Type B pancreatic cell (in vitro differentiated cells): ENCODE measurements at regions not wholly inside any gene's neighbourhood (a gene's known extent, or its start where the extent isn't known, plus 50 kb on each side); places are given as distances from the start of the nearest gene placed in this dataset.
A peak's percentile ranks its signal among the peaks of the same experiment; 100 is the strongest.
"Not testable (repeated sequence)": the region's sequence is repeated elsewhere in the genome, so short reads cannot be mapped to it uniquely, and the experiment has no call there.

ENCODE experiments used
- DNase-seq: peaks from one replicate; pipeline ENCODE4 v3.0.0; 2021; ENCODE audit warnings: mixed read lengths; ENCODE audit not compliant: unreplicated experiment; ENCODE audit errors: extremely low spot score
- H3K27ac Mint-ChIP-seq: 2 replicates; pipeline ENCODE4 v1.8.0; 2021; ENCODE audit warnings: mild to moderate bottlenecking, mixed read lengths
- H3K27me3 Mint-ChIP-seq: 2 replicates; pipeline ENCODE4 v1.8.0; 2021; ENCODE audit warnings: mixed read lengths
- H3K36me3 Mint-ChIP-seq: 2 replicates; pipeline ENCODE4 v1.8.0; 2021; ENCODE audit warnings: mixed read lengths
- H3K4me1 Mint-ChIP-seq: one replicate; pipeline ENCODE4 v1.8.0; 2021; ENCODE audit warnings: mixed read lengths; ENCODE audit not compliant: unreplicated experiment
- H3K4me3 Mint-ChIP-seq: 2 replicates; pipeline ENCODE4 v1.8.0; 2021; ENCODE audit warnings: mild to moderate bottlenecking, mixed read lengths
- H3K9me3 Mint-ChIP-seq: 2 replicates; pipeline ENCODE4 v1.8.0; 2021; ENCODE audit warnings: mixed read lengths
- TF ChIP-seq, protein P1 (sequence below): fragments of 200-600 bp; sonication (generic); conservative IDR thresholded peaks from 2 replicates; pipeline ENCODE4 v1.5.0; 2021; ENCODE audit warnings: antibody characterized with exemption, mild to moderate bottlenecking

GRCh38 chr10:131556061-131556896, 244.8 kb upstream of the TCERG1L start:
- TF ChIP-seq, protein P1, sequence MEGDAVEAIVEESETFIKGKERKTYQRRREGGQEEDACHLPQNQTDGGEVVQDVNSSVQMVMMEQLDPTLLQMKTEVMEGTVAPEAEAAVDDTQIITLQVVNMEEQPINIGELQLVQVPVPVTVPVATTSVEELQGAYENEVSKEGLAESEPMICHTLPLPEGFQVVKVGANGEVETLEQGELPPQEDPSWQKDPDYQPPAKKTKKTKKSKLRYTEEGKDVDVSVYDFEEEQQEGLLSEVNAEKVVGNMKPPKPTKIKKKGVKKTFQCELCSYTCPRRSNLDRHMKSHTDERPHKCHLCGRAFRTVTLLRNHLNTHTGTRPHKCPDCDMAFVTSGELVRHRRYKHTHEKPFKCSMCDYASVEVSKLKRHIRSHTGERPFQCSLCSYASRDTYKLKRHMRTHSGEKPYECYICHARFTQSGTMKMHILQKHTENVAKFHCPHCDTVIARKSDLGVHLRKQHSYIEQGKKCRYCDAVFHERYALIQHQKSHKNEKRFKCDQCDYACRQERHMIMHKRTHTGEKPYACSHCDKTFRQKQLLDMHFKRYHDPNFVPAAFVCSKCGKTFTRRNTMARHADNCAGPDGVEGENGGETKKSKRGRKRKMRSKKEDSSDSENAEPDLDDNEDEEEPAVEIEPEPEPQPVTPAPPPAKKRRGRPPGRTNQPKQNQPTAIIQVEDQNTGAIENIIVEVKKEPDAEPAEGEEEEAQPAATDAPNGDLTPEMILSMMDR: no peak
- Mint-ChIP-seq H3K27me3 (peaks cover 25% of the 10 kb centered on the region), H3K4me3 (no peak overlapping the region), H3K9me3 (no peaks in the 10 kb centered on the region), H3K4me1 (peaks cover 5% of the 10 kb centered on the region), H3K36me3 (no peaks in the 10 kb centered on the region), H3K27ac (no peak overlapping the region)
- no peak for DNase-seq

DNA sequence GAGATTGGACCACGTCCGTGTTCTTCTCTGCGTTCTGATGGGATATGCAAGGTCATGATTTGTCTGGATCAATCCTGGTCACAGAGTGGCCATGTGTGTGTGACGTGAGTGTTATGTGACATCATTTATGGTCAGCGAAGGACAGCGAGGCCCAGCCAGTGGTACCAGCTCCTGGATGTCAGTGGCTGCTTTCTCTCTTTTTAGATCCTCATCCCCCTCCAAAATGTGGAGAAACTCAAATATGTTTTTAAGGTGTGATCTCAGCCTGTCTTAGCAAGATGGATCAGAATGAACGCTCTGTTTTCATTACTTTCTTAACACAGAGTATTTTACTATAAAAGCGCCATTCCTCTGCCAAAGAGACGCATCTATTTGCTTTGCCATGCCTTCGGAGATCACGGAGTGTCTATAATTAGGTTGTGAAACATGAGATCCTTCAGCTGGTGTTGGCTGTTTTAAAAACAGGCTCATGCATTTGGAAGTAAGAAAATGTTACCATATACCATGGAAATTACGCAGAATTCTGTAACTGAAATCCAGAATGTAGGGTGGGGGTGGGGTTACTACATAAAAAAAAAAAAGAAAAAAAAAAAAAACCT, 245.5 kb upstream of the TCERG1L start:
- H3K27ac Mint-ChIP-seq: no peak overlapping the region
- H3K9me3 Mint-ChIP-seq: no peaks in the 10 kb centered on the region
- H3K4me3 Mint-ChIP-seq: no peak overlapping the region
- H3K36me3 Mint-ChIP-seq: no peaks in the 10 kb centered on the region
- TF ChIP-seq, protein P1: no peak
- peaks cover 5% of the 10 kb centered on the region for H3K4me1 Mint-ChIP-seq
- peaks cover 28% of the 10 kb centered on the region for H3K27me3 Mint-ChIP-seq
- DNase-seq: no peak

GRCh38 chr10:131557956-131558355, 246.4 kb upstream of the TCERG1L start:
- H3K9me3 Mint-ChIP-seq, H3K4me1 Mint-ChIP-seq, H3K4me3 Mint-ChIP-seq, H3K36me3 Mint-ChIP-seq, H3K27ac Mint-ChIP-seq: not testable (repeated sequence)
- H3K27me3 Mint-ChIP-seq: peaks cover 29% of the 10 kb centered on the region
- DNase-seq: peak; percentile 49

- DNase-seq: peak; percentile 51
- Mint-ChIP-seq H3K36me3 (no peaks in the 10 kb centered on the region), H3K27ac (no peak overlapping the region), H3K4me3 (no peak overlapping the region), H3K27me3 (peaks cover 25% of the 10 kb centered on the region), H3K4me1 (peaks cover 5% of the 10 kb centered on the region), H3K9me3 (no peaks in the 10 kb centered on the region)
- TF ChIP-seq, protein P1: no peak
These were observed 248.0 kb upstream of the TCERG1L start for GRCh38 chr10:131559450-131559911.

DNA sequence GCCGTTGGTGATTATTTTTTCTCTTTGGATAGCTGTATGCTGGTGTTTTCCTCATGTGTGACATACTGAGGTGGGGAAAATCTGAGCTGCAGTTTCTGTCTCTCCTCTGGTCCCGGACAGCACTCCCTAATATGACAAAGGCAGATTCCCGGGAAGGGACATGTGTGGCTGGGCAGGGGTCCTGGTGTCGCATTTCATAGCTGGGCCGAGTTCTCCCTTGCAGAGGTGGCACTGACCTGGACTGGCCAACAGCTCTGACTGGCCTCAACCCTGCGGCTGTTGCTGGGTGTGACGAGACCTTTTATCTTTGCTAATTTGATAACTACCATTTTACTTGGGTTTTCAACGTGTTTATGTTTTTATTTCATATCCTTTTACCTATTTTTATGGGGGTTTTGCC, 248.6 kb upstream of the TCERG1L start:
- peaks cover 25% of the 10 kb centered on the region for H3K27me3 Mint-ChIP-seq
- no peak overlapping the region for H3K27ac Mint-ChIP-seq
- H3K36me3 Mint-ChIP-seq: no peaks in the 10 kb centered on the region

More for the DNA sequence above, 248.6 kb upstream of the TCERG1L start:
- Mint-ChIP-seq H3K4me1 (peaks cover 5% of the 10 kb centered on the region), H3K9me3 (no peaks in the 10 kb centered on the region), H3K4me3 (no peak overlapping the region)
- TF ChIP-seq, protein P1: no peak
- peak; percentile 65 for DNase-seq
